H1 (cell line): ENCODE measurements at regions not wholly inside any gene's neighbourhood (a gene's known extent, or its start where the extent isn't known, plus 50 kb on each side); places are given as distances from the start of the nearest gene placed in this dataset.

ENCODE experiments used
- CTCF ChIP-seq, 3 experiments: IDR thresholded peaks; 1 replicate in 2 of 3; 2 replicates in 1 of 3; pipeline versions ENCODE4 v1.5.1 to v1.6.1; 2011; ENCODE audit warnings: low read length in 3 of 3, mild to moderate bottlenecking in 3 of 3, inconsistent platforms in 2 of 3, low read depth in 1 of 3, moderate library complexity in 1 of 3; ENCODE audit not compliant: insufficient read depth in 1 of 3; ENCODE audit errors: control extremely low read depth in 1 of 3
- PHF8 ChIP-seq: fragments of 200-600 bp; sonication (generic); conservative IDR thresholded peaks from 2 replicates; pipeline ENCODE4 v1.7.1; 2012; ENCODE audit warnings: low read depth, mild to moderate bottlenecking, inconsistent platforms, low read length, moderate library complexity
- RXRA ChIP-seq: IDR thresholded peaks from 2 replicates; pipeline ENCODE4 v1.6.1; 2011; ENCODE audit warnings: low read depth, mild to moderate bottlenecking, low read length, moderate library complexity; ENCODE audit not compliant: insufficient read depth
- TEAD4 ChIP-seq: IDR thresholded peaks from 2 replicates; pipeline ENCODE4 v1.6.1; 2012; ENCODE audit warnings: low read depth, low read length, inconsistent platforms, mixed read lengths
- USF2 ChIP-seq: IDR thresholded peaks from 2 replicates; pipeline ENCODE4 v1.6.1; 2011; ENCODE audit warnings: low read length, improper control_type of control experiment

- TF ChIP-seq PHF8 (no peak), RXRA (no peak), TEAD4 (no peak), CTCF (IDR thresholded peaks at IDR 0.05; ENCODE audit: control extremely low read depth in 1 of 3, insufficient read depth in 1 of 3, low read depth in 1 of 3, low read length in 3 of 3) (no peak), USF2 (no peak)
Observed at GRCh38 chr11:14583252-14584034, 60.2 kb upstream of the PDE3B start.
